HepG2 (cell line): ENCODE measurements at regions not wholly inside any gene's neighbourhood (a gene's known extent, or its start where the extent isn't known, plus 50 kb on each side); places are given as distances from the start of the nearest gene placed in this dataset.

Source experiments
- FOXC1 ChIP-seq: sonication (generic); formaldehyde crosslinking; IDR thresholded peaks from 2 replicates; pipeline ENCODE4 v1.8.0; 2022; ENCODE audit warnings: mild to moderate bottlenecking, missing genetic modification reagents, borderline replicate concordance
- GTF2F1 ChIP-seq: fragments of 150-350 bp; IDR thresholded peaks from 2 replicates; pipeline ENCODE4 v1.6.1; 2014; ENCODE audit warnings: low read length
- MED1 ChIP-seq: sonication (generic); formaldehyde crosslinking; IDR thresholded peaks from 2 replicates; pipeline ENCODE4 v1.4.0; 2020; ENCODE audit warnings: missing genetic modification reagents
- XRCC5 ChIP-seq: fragments of 200-400 bp; formaldehyde crosslinking; optimal IDR thresholded peaks from 2 replicates; pipeline ENCODE3; 2017; ENCODE audit warnings: mild to moderate bottlenecking, low read length
- ZNF605 ChIP-seq: sonication (generic); formaldehyde crosslinking; IDR thresholded peaks from 2 replicates; pipeline ENCODE4 v1.8.0; 2022; ENCODE audit warnings: mild to moderate bottlenecking, missing genetic modification reagents
- TF ChIP-seq, protein P1 (sequence below): sonication (generic); formaldehyde crosslinking; IDR thresholded peaks from 2 replicates; pipeline ENCODE4 v1.5.0; 2020; ENCODE audit warnings: missing genetic modification reagents
- TF ChIP-seq, protein P2 (sequence below): sonication (generic); formaldehyde crosslinking; IDR thresholded peaks from one replicate; pipeline ENCODE4 v1.5.1; 2020; ENCODE audit warnings: mild to moderate bottlenecking, missing genetic modification reagents; ENCODE audit errors: not compliant biosample characterization

DNA sequence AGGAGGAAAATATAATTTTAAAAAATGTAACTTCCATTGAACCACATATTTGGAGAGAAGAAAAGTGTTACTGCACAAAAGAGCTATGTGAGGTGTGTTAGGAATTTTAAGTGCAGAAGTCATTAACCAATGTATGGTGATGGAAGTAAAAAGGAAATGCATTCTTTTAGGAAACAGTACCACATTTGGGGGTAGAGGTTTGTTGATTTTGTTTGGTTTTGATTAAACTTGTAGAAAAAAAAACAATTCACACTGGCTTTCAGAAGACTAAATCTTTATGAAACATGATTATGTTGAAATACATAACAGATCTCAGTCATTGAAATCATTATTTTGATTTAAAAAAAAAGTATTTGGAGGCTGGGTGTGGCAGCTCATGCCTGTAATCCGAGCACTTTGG lies 1287.0 kb upstream of the GJE1 start (continued):
- TF ChIP-seq, protein P1, sequence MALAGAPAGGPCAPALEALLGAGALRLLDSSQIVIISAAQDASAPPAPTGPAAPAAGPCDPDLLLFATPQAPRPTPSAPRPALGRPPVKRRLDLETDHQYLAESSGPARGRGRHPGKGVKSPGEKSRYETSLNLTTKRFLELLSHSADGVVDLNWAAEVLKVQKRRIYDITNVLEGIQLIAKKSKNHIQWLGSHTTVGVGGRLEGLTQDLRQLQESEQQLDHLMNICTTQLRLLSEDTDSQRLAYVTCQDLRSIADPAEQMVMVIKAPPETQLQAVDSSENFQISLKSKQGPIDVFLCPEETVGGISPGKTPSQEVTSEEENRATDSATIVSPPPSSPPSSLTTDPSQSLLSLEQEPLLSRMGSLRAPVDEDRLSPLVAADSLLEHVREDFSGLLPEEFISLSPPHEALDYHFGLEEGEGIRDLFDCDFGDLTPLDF (CRISPR knock-in tag), result no peak
- TF ChIP-seq GTF2F1, result no peak
- TF ChIP-seq, protein P2, sequence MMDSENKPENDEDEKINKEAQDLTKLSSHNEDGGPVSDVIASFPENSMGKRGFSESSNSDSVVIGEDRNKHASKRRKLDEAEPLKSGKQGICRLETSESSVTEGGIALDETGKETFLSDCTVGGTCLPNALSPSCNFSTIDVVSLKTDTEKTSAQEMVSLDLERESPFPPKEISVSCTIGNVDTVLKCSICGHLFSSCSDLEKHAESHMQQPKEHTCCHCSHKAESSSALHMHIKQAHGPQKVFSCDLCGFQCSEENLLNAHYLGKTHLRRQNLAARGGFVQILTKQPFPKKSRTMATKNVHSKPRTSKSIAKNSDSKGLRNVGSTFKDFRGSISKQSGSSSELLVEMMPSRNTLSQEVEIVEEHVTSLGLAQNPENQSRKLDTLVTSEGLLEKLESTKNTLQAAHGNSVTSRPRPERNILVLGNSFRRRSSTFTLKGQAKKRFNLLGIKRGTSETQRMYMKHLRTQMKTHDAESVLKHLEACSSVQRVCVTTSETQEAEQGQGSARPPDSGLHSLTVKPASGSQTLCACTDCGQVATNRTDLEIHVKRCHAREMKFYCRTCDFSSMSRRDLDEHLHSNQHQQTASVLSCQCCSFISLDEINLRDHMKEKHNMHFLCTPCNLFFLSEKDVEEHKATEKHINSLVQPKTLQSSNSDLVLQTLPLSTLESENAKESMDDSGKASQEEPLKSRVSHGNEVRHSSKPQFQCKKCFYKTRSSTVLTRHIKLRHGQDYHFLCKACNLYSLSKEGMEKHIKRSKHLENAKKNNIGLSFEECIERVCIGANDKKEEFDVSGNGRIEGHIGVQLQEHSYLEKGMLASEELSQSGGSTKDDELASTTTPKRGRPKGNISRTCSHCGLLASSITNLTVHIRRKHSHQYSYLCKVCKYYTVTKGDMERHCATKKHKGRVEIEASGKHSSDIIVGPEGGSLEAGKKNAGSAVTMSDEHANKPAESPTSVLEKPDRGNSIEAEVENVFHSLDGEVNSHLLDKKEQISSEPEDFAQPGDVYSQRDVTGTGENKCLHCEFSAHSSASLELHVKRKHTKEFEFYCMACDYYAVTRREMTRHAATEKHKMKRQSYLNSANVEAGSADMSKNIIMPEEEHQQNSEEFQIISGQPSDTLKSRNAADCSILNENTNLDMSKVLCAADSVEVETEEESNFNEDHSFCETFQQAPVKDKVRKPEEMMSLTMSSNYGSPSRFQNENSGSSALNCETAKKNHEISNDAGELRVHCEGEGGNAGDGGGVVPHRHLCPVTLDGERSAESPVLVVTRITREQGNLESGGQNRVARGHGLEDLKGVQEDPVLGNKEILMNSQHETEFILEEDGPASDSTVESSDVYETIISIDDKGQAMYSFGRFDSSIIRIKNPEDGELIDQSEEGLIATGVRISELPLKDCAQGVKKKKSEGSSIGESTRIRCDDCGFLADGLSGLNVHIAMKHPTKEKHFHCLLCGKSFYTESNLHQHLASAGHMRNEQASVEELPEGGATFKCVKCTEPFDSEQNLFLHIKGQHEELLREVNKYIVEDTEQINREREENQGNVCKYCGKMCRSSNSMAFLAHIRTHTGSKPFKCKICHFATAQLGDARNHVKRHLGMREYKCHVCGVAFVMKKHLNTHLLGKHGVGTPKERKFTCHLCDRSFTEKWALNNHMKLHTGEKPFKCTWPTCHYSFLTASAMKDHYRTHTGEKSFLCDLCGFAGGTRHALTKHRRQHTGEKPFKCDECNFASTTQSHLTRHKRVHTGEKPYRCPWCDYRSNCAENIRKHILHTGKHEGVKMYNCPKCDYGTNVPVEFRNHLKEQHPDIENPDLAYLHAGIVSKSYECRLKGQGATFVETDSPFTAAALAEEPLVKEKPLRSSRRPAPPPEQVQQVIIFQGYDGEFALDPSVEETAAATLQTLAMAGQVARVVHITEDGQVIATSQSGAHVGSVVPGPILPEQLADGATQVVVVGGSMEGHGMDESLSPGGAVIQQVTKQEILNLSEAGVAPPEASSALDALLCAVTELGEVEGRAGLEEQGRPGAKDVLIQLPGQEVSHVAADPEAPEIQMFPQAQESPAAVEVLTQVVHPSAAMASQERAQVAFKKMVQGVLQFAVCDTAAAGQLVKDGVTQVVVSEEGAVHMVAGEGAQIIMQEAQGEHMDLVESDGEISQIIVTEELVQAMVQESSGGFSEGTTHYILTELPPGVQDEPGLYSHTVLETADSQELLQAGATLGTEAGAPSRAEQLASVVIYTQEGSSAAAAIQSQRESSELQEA, result no peak
- TF ChIP-seq ZNF605 (CRISPR knock-in tag), result no peak
- no peak for TF ChIP-seq XRCC5
- no peak for TF ChIP-seq FOXC1 (CRISPR knock-in tag)
- no peak for TF ChIP-seq MED1
